Esophagus squamous epithelium (tissue), 5 donors: ENCODE measurements at regions not wholly inside any gene's neighbourhood (a gene's known extent, or its start where the extent isn't known, plus 50 kb on each side); places are given as distances from the start of the nearest gene placed in this dataset.

Experiments
- DNase-seq: peaks from one replicate; lab custom pipeline; 2025; lab: John Stamatoyannopoulos, UW
- H3K27ac ChIP-seq, 4 donors: fragments of 200-600 bp; sonication (generic); one replicate each; pipeline ENCODE4 v1.5.1; 2016 to 2019; ENCODE audit warnings: mild to moderate bottlenecking in 1 of 4
- H3K27me3 ChIP-seq, 4 donors: fragments of 200-600 bp; sonication (generic); 1 replicate in 3 of 4; 2 replicates in 1 of 4; pipeline versions ENCODE4 v1.5.1 to v1.6.0; 2017 to 2021; ENCODE audit warnings: antibody characterized with exemption in 1 of 4
- H3K36me3 ChIP-seq, 3 donors: fragments of 200-600 bp; sonication (generic); one replicate each; pipeline ENCODE4 v1.5.1; 2016 to 2019
- H3K4me1 ChIP-seq, 3 donors: fragments of 200-600 bp; sonication (generic); one replicate each; pipeline ENCODE4 v1.5.1; 2017 to 2019
- H3K4me3 ChIP-seq, 4 donors: fragments of 200-600 bp; sonication (generic); 1 replicate in 3 of 4; 2 replicates in 1 of 4; pipeline ENCODE4 v1.5.1; 2016 to 2019; ENCODE audit warnings: mild to moderate bottlenecking in 2 of 4, moderate library complexity in 1 of 4
- H3K9me3 ChIP-seq, 3 donors: fragments of 200-600 bp; sonication (generic); one replicate each; pipeline ENCODE4 v1.5.1; 2016 to 2019
- CTCF ChIP-seq, 6 experiments: fragments of 450-650 bp in 4 of 6; fragments of 200-600 bp in 2 of 6; sonication (generic) in 2 of 6; IDR thresholded peaks; one replicate each; pipeline ENCODE4 v1.5.1; 2016 to 2019; ENCODE audit warnings: antibody characterized with exemption in 6 of 6, mild to moderate bottlenecking in 4 of 6, moderate library complexity in 4 of 6
- POLR2A ChIP-seq, 4 donors: fragments of 450-650 bp; IDR thresholded peaks; one replicate each; pipeline ENCODE4 v1.6.1; 2017; ENCODE audit warnings: antibody characterized with exemption in 4 of 4, mild to moderate bottlenecking in 4 of 4, moderate library complexity in 3 of 4
- WGBS, 2 donors: methylation state at CpG; one replicate each; pipeline ENCODE4 v1.1.5; 2018; 5-methylcytosine and 5-hydroxymethylcytosine counted together
- intact Hi-C: fragments of 100-400 bp; cut with DNase I; formaldehyde crosslinking; loops from one replicate; pipeline ENCODE4 v1.15.0; 2022
- donor health status: DM: yes; HTN: yes; CAD: no.

GRCh38 chrX:40835526-40835925 lies 100.2 kb upstream of the MED14 start:
- Histone ChIP-seq H3K9me3 (no peaks in the 10 kb centered on the region), H3K36me3 (no peaks in the 10 kb centered on the region), H3K4me3 (no peak overlapping the region), H3K4me1 (no peaks in the 10 kb centered on the region), H3K27me3 (no peaks in the 10 kb centered on the region), H3K27ac (no peak overlapping the region)
- intact Hi-C loops = no loop called here
- 73 to 80% methylated on average over 6 to 7 of the region's 7 CpGs for WGBS, 2 donors
- TF ChIP-seq POLR2A (IDR thresholded peaks at IDR 0.05) = no peak
- TF ChIP-seq CTCF (IDR thresholded peaks at IDR 0.05) = no peak
- no peak for DNase-seq

GRCh38 chrX:40843643-40844042 lies 108.3 kb upstream of the MED14 start:
- H3K4me3 ChIP-seq = no peak overlapping the region
- H3K9me3 ChIP-seq = peaks cover 0 to 21% (median 0%) of the 10 kb centered on the region in 3 donors
- H3K27me3 ChIP-seq = no peaks in the 10 kb centered on the region
- peaks cover 0 to 5% (median 0%) of the 10 kb centered on the region in 3 donors for H3K4me1 ChIP-seq
- H3K27ac ChIP-seq = no peak overlapping the region
- TF ChIP-seq CTCF (IDR thresholded peaks at IDR 0.05) (no peak), POLR2A (IDR thresholded peaks at IDR 0.05) (no peak)
- DNase-seq = no peak
- intact Hi-C loops = no loop called here
- no peaks in the 10 kb centered on the region for H3K36me3 ChIP-seq
- 65 to 84% methylated on average over 2 of the region's 2 CpGs for WGBS, 2 donors

GRCh38 chrX:40844471-40844870 lies 109.1 kb upstream of the MED14 start:
- H3K27ac ChIP-seq = no peak overlapping the region
- H3K4me1 ChIP-seq = peaks cover 0 to 5% (median 0%) of the 10 kb centered on the region in 3 donors
- intact Hi-C loops = no loop called here
- 83 to 89% methylated on average over 2 of the region's 2 CpGs for WGBS, 2 donors
- TF ChIP-seq POLR2A (IDR thresholded peaks at IDR 0.05) (no peak), CTCF (IDR thresholded peaks at IDR 0.05) (no peak)
- H3K9me3 ChIP-seq = peaks cover 0 to 21% (median 0%) of the 10 kb centered on the region in 3 donors
- H3K27me3 ChIP-seq = no peaks in the 10 kb centered on the region
- H3K4me3 ChIP-seq = no peak overlapping the region
- H3K36me3 ChIP-seq = no peaks in the 10 kb centered on the region
- DNase-seq = no peak

GRCh38 chrX:40845331-40845911 lies 110.1 kb upstream of the MED14 start:
- TF ChIP-seq CTCF (IDR thresholded peaks at IDR 0.05) (no peak), POLR2A (IDR thresholded peaks at IDR 0.05) (no peak)
- WGBS, 2 donors = 17 to 28% methylated on average over 3 to 5 of the region's 5 CpGs
- Histone ChIP-seq H3K27ac (peak overlapping the region in 2 of 4 donors; percentile 7 to 39), H3K36me3 (no peaks in the 10 kb centered on the region), H3K4me1 (peaks cover 0 to 5% (median 0%) of the 10 kb centered on the region in 3 donors), H3K9me3 (peaks cover 0 to 21% (median 0%) of the 10 kb centered on the region in 3 donors), H3K4me3 (no peak overlapping the region), H3K27me3 (no peaks in the 10 kb centered on the region)
- intact Hi-C loops = no loop called here
- DNase-seq = no peak

GRCh38 chrX:40849906-40850823 lies 114.8 kb upstream of the MED14 start:
- no peak for DNase-seq
- intact Hi-C loops = no loop called here
- H3K9me3 ChIP-seq = no peaks in the 10 kb centered on the region
- no peaks in the 10 kb centered on the region for H3K36me3 ChIP-seq
- WGBS, 2 donors = 49 to 58% methylated on average over 3 to 5 of the region's 5 CpGs
- TF ChIP-seq POLR2A (IDR thresholded peaks at IDR 0.05) (no peak), CTCF (IDR thresholded peaks at IDR 0.05) (no peak)
- H3K27me3 ChIP-seq = no peaks in the 10 kb centered on the region
- H3K4me1 ChIP-seq = peaks cover 0 to 7% (median 0%) of the 10 kb centered on the region in 3 donors
- peak overlapping the region in 1 of 4 donors; percentile 42 for H3K27ac ChIP-seq
- H3K4me3 ChIP-seq = no peak overlapping the region
